HG02870 (cell line): ENCODE measurements at regions not wholly inside any gene's neighbourhood (a gene's known extent, or its start where the extent isn't known, plus 50 kb on each side); places are given as distances from the start of the nearest gene placed in this dataset.
"Not testable (repeated sequence)": the region's sequence is repeated elsewhere in the genome, so short reads cannot be mapped to it uniquely, and the experiment has no call there.

Experiments used
- ATAC-seq: cut with Tn5 transposase; IDR thresholded peaks from one replicate; pipeline ENCODE4 v1.9.1; 2021; ENCODE audit warnings: mild to moderate bottlenecking, moderate library complexity; ENCODE audit not compliant: unreplicated experiment

DNA sequence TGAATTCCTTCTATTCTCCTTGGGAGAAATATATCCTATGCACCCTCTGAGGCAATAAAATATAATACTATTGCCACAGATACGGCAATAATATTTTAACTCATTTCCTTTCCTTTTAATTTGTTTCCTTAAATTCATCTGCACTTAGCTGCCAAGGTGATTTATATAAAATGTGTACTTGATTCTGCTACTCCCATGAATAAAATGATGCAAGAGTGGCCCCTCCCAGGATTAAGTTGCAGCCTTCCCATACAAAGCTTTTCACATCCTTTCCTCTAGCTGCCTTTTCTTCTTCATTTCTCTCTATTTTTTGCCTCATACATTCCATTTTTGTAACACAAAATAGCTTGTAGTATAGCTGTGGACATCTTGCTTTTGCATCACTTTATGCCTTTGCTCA is 464.1 kb upstream of the ZEB2 start:
- no peak for ATAC-seq

DNA sequence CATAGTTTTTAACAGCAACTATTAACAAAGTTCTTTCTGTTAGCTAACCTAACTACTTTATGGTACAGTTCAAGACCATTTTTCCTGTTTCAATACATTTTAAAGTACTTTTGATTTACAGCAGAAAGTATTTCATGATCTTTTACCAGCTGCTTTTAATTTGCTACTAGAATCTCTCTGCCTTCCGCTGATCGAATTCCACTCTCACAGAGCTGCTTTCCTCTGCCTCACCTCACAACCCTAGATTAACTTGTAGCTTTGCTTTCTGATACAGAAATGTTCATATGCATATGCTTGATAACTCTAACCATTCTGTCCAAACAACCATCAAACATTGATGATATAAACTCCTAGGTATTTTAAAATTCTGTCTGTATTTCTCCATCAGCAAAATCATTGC is 463.2 kb upstream of the ZEB2 start:
- ATAC-seq, result no peak

DNA sequence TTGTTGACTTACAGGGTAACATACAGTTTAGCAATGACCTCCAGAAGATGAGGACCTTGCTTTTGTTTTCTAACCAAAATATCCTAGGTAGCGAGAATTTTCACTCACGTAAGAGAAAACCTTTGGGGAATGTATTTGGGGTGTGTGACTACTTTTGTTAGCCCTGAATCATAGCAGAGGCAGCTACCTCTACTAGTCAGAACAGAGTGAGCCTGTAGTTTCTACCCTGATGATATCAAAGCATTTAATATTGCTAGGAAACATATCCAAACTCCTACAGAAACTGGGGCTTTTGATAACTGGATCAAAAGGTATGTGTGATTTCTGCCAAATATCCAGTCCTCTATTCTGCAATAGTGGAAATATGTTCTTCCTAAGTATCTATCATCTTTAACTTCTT is 462.6 kb upstream of the ZEB2 start:
- no peak for ATAC-seq

DNA sequence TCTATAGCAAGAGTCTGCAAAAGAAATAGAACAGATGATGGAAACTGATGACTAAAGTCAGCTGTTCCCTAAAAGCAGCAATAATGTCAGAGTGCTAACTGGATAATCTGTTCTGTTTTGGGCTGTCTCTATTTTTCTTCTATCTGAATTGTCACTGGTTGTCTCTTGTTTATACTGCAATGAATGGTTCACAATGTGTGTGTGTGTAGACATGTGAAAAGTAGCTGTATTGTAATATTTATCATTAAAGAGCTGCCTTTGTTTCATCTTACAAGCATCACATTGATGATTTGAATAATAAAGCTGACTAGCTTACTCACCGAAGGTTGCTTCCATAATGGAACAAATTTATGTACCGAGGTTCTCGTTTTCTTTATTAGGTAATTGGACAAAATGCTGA is 456.0 kb upstream of the ZEB2 start:
- ATAC-seq, result no peak

DNA sequence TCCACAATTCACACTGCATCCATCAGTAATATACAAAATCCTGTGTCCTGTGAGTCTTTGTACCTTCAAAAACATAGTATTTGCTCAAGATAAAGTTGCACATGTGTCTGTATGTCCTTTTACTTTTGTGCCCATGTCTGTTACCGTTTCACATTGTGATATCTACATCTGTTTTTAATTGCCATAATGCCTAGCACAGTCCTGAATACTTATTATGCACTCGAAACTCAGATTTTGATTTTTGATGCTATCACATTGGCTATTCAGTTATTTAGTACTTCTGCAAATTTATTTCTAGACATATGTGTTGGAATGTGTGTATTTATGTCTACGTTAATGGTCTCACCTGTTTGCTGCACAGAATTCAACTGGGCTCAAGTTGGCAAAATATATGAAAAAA is 452.8 kb upstream of the ZEB2 start:
- ATAC-seq, result no peak

DNA sequence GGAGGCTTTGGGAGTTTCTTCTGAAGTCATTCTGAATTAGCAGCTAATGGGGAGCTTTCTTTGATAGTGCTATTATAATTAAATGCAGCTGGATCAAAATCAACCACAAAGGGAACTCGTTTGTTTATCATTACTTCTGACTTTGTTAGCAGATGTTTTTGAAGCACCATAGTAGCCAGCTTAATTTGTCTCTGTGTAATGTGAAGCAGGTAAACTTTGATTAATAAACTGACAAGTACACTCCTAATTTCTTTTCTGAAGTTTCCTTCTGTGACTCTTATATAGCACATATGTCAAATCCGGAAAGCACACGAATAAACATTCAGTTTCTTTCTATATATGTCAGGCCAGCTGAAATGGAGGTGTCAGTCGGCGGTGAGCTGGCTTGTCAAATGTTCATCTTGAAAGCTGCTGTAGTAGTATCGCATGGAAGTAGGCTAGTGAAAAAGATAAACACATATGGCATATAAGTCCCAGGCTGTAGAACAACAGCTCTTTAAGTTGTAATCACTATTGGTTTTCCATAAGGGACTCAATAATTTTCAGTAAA is 451.9 kb upstream of the ZEB2 start:
- no peak for ATAC-seq

DNA sequence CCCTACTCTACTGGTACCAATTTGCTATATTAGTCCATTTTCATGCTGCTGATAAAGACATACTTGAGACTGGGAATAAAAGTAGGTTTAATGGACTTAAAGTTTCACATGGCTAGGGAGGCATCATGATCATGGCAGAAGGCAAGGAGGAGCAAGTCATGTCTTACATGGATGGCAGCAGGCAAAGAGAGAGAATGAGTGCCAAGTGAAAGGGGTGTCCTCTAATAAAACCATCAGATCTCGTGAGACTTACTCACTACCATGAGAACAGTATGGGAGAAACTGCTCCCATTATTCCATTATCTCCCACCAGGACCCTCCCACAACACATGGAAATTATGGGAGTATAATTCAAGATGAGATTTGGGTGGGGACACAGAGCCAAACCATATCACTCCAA is 450.5 kb upstream of the ZEB2 start:
- ATAC-seq, result not testable (repeated sequence)

DNA sequence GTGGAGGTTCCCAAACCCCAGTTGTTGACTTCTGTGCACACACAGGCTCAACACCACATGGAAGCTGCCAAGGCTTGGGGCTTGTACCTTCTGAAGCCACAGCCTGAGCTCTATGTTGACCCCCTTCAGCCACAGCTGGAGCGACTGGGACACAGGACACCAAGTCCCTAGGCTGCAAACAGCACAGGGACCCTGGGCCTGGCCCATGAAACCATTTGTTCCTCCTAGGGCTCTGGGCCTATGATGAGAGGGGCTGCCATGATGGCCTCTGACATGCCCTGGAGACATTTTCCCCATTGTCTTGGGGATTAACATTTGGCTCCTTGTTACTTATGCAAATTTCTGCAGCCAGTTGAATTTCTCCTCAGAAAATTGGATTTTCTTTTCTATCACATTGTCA is 449.6 kb upstream of the ZEB2 start:
- not testable (repeated sequence) for ATAC-seq

DNA sequence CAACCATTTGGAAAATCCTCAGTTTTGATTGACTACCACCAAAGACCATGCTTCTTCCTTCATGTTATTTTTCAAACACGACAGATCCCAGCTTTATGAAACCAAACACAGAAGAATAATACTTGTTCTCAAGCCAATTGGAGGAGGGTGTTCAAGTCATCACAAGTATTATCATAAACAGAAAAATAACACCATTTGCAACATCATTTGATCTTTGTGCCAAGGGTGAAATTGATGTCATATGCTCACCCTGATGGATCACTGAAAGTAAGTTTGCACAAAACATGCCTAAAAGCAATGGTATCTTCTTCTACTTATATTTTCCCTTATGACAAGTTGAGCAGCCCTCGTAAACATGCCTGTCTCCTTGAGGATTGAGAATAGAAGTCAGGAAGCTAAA is 448.0 kb upstream of the ZEB2 start:
- ATAC-seq, result no peak

DNA sequence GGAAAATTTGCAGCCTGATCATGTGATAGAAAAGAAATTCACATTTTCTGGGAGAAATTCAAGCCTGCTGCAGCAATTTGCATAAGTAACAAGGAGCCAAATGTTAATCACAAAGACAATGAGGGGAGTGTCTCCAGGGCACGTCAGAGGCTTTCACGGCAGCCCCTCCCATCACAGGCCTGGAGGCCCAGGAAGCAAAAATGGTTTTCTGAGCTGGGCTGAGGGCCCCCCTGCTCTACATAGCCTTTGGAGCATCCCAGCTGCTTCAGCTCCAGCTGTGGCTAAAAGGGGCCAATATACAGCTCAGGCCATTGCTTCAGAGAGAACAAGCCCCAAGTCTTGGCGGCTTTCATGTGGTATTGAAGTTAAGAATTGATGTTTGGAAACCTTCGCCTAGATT is 445.3 kb upstream of the ZEB2 start:
- no peak for ATAC-seq

DNA sequence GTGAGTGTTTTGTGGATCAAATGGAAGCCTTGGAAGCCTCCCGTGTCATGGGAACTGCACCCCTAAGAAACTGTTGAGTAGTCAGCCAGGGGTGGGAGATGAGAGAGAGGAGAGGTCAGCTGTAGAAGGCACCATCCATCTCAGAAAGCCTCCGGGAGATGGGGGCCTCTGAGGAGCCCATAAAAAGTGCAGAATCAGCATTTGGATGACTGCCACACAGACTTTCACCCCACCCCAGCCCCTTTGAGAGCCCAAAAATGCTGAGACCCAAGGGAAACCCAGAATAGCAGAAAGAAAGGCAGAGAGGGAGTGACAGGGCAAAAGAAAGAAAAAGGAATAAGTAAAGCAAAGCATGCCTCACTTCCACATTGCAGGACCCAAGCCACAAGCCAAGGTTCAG is 443.1 kb upstream of the ZEB2 start:
- ATAC-seq, result no peak

DNA sequence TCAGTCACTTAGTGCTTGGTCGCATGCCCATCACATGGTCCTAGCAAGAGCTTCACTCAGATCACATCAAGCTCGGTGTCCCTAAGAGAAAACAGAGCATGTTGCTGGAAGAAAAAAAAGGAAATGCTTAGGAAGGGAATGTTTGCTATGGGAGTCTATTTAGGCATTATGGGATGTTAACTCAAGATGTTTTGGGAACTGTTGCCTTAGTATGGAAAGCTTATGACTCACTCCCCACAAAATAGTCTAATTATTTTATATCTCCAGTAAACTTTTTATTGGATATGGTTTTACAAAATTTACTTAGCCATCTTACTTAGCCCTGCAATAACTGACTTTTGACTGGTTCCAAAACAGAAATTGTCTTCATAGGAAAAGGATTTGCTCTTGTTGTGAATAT is 439.5 kb upstream of the ZEB2 start:
- ATAC-seq, result no peak

DNA sequence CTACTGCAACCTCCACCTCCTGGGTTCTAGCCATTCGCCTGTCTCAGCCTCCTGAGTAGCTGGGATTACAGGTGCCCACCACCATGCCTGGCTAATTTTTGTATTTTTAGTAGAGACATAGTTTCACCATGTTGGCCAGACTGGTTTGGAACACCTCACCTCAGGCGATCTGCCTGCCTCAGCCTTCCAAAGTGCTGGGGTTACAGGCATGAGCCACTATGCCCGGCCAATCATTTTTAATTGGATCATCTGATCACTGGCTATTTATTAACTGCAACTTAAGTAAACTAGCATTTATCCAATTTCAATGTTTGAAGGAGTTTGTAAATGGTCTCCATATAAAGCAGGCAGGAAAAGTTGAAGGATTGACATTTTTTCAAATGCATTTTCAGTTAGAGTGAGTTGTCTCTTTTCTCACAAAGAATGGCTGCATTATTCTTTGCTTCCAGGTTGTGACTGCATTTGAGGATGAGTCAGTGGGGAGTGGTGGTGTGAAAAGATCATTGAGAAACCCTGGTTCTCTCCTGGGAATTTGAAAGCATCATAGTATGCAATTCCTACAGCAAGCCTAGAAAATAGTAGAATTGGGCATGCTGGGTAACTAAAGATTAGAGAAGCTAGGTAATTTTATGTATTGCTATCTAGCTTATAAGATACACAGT is 431.1 kb upstream of the ZEB2 start:
- ATAC-seq, result no peak

DNA sequence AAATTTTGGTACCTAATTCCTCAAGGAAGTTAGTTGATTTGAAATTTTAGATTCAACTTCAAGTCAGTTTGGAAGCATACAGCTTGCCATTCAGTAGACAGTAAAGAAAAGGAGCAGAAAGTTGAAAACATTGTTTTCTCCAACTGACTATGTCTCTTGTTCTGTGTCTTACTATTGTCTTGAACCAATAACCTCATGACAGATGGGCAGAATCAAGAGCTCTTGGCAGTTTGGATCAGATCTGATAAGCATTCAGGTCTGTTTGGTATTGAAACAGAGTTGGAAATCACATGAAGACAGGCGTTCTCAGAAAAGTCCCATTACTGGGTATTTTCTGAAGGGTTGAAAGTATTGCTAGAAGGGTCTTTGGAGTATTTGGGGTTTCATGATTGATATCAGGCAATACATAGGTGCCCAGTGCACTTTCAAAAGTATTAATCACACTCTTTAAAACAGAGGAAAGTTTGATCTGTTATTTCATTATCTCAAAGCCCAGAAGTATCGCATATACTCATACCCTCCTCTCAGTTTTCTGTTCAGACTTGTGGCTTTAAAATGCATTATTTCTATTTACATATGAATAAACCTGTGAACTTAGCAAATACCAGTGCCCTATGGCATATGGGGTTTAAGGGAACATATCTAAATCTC is 428.4 kb upstream of the ZEB2 start:
- no peak for ATAC-seq

DNA sequence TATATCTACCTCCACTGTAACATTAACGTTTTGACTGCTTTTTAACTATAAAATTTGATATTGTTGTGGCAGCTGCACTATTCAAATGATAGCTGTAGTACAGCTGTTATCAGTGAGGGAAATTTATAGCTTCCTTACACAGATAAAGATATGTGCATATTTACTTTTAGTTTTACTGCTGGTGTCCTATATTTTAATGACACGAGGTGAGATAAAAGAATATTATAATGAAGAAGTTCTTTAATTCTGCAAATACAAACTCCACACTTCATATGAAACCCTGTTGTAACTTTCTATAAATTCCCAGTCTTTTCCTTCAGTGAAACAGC is 427.8 kb upstream of the ZEB2 start:
- ATAC-seq, result no peak

DNA sequence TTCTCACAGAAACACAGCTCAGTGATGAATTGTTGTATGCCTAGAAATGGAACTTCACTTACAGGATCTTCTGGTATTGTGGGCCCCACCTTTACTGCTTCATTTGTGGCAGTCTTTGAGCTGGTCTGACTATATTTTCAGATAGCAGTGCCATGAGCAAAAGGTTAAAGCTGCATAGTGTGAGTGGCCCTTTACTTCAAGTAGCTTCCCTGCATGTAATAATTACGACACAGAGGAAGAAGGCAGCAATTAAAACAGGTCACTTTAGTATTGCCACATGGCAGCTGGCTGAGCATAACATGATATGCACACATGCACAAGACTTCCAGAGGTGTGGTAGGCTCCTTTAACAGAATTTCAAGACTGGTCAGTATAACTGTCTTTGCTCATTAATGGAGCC is 426.3 kb upstream of the ZEB2 start:
- ATAC-seq, result no peak

DNA sequence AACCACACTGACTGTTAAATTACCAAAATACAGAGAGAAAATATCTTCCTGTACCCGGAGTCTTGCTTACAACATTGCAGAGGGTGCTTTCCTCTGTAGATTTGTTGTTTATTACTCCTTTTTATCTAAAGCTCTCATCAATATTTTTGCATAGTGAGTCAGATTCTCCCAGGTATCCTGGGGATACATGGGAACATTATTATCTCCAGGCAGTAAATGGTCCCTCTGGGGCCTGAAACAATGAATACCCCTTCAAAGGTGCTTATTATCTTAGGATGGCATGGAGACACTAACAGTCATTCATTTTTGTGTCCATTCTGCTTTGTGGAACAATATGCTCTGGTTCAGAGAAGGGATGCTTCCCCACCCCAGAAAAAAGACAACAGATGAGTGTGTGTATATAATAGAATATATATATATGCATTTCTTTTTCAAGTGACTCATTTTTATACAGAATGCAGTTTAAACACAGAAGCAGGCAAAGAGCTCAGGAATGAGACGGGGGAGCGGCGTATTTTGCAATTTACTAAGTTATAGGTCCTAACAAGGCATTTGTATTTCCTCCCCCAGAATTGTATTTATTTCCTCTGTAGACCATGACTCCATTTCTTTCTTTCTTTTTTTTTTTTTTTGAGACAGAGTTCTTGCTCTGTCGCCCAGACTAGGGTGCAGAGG is 424.8 kb upstream of the ZEB2 start:
- ATAC-seq, result no peak

DNA sequence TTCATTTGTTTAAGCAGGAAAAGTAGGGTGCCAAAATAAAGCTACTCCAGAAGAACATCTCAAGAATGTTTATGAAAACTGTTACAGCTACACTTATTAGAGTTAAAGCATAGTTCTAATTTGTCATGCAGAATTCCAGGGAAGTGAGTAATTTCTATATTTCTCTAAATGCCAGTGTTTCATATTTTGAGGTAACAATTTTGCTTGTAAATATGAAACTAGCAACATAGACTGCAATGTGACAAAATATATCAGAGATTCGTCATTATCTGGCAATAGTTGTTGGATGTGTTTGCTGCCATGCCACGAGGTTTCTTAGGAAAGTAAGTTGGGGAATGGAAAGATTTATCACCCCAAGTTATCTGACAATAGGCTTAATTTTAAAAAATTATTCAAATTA is 424.1 kb upstream of the ZEB2 start:
- no peak for ATAC-seq

DNA sequence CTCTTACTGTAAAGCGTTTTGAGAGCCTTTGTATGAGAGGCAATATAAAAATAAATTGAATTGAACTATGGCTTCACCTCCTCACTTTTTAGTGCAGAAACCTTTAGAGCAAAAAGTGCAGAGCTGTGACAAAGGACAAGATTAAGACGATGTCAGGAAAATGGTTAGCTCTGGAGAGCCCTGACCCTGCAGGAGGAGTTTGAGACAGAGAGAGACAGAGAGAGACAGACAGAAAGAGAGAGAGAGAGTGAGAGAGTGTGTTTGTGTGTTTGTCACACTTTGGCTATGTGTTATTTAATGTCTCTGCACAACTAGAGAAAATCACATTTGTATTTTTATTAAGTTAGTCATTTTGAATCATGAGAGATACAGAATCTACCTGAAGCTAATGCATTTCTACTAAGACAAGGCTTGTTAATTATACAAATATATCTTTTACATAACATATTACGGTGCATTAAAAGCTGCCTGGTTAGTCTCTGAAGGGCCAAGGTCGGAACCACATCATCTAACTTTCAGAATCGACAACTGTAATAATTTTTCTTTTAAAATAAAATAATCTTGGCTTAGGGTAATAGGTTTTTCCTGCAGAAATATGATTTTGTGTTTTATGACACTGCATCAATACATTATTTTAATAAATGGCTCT is 423.5 kb upstream of the ZEB2 start:
- ATAC-seq, result no peak

DNA sequence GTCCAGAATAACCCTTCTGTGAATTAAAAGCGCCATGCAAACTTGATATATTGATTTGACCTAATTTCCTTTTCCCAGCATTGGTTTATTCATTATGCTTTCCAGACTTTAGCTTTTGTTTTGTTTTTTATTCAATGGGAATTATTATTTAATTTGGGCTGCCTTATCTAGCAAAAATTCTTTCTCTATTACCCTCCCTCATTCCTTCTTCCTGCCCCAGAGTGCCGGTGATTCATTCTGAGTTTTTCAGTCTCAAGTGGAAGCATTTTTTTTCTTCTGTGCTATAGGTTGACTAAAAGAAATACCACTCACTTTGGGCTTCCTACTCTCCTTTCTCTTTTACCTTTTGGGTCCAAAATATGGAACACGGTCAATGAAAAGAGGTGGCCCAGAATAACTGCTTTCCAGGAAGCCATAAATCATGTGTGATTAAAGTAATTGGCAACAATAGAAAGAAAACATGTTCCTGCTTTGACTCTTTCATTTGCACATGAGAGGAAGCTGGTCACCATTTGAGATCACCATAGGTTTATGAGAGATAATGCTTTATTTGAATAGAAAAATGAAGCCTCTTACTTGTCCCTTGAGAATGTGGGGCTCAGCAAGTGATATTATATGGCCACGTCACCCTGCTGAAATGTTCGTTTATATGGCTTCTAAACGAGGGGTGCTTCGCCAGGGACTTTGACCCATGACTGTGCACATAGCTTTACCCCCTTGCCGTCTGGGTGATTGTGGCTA is 422.8 kb upstream of the ZEB2 start:
- no peak for ATAC-seq
